A549 (cell line): ENCODE measurements at regions not wholly inside any gene's neighbourhood (a gene's known extent, or its start where the extent isn't known, plus 50 kb on each side); places are given as distances from the start of the nearest gene placed in this dataset.

Source experiments
- E2F6 ChIP-seq: IDR thresholded peaks from 2 replicates; pipeline ENCODE4 v1.6.1; 2012; ENCODE audit warnings: low read depth, borderline replicate concordance
- FOSL2 ChIP-seq, 2 experiments: fragments of 450-650 bp in 1 of 2; fragments of >200 bp in 1 of 2; sonication (Bioruptor Twin) in 1 of 2; formaldehyde crosslinking; IDR thresholded peaks; 2 replicates each; pipeline versions ENCODE4 v1.5.0 to v1.6.1; 2016 to 2020; ENCODE audit warnings: mild to moderate bottlenecking in 1 of 2, moderate library complexity in 1 of 2
- HDAC2 ChIP-seq: fragments of 200-600 bp; sonication (generic); IDR thresholded peaks from 2 replicates; pipeline ENCODE4 v1.6.1; 2016
- PHF8 ChIP-seq: fragments of 200-600 bp; sonication (generic); IDR thresholded peaks from 2 replicates; pipeline ENCODE4 v1.6.1; 2016; ENCODE audit warnings: low read depth, mild to moderate bottlenecking, antibody characterized with exemption, moderate library complexity, borderline replicate concordance
- POLR2A ChIP-seq: IDR thresholded peaks from 2 replicates; pipeline ENCODE4 v1.6.1; 2012; ENCODE audit warnings: mild to moderate bottlenecking, low read length
- RAD21 ChIP-seq, 2 experiments: fragments of >200 bp in 1 of 2; sonication (Bioruptor Twin) in 1 of 2; formaldehyde crosslinking in 1 of 2; IDR thresholded peaks in 1 of 2; conservative IDR thresholded peaks in 1 of 2; 2 replicates in 1 of 2; 3 replicates in 1 of 2; pipeline ENCODE4 v1.6.1; 2012 to 2018; ENCODE audit warnings: inconsistent platforms in 1 of 2
- TF ChIP-seq, protein P1 (sequence below): fragments of >200 bp; sonication (Bioruptor Twin); formaldehyde crosslinking; IDR thresholded peaks from 3 replicates; pipeline ENCODE4 v1.5.1; 2016
- TF ChIP-seq, protein P2 (sequence below): fragments of 150-350 bp; IDR thresholded peaks from 2 replicates; pipeline ENCODE4 v1.6.1; 2014; ENCODE audit warnings: low read depth, mild to moderate bottlenecking, low read length

- TF ChIP-seq POLR2A (no peak), PHF8 (no peak), HDAC2 (no peak), FOSL2 (IDR thresholded peaks at IDR 0.05) (no peak), FOSL2 (CRISPR knock-in tag; IDR thresholded peaks at IDR 0.05) (no peak), RAD21 (conservative IDR thresholded peaks at IDR 0.05 in 1 of 2, IDR thresholded peaks at IDR 0.05 in 1 of 2) (no peak), E2F6 (no peak)
- TF ChIP-seq, protein P1, sequence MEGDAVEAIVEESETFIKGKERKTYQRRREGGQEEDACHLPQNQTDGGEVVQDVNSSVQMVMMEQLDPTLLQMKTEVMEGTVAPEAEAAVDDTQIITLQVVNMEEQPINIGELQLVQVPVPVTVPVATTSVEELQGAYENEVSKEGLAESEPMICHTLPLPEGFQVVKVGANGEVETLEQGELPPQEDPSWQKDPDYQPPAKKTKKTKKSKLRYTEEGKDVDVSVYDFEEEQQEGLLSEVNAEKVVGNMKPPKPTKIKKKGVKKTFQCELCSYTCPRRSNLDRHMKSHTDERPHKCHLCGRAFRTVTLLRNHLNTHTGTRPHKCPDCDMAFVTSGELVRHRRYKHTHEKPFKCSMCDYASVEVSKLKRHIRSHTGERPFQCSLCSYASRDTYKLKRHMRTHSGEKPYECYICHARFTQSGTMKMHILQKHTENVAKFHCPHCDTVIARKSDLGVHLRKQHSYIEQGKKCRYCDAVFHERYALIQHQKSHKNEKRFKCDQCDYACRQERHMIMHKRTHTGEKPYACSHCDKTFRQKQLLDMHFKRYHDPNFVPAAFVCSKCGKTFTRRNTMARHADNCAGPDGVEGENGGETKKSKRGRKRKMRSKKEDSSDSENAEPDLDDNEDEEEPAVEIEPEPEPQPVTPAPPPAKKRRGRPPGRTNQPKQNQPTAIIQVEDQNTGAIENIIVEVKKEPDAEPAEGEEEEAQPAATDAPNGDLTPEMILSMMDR: no peak
- TF ChIP-seq, protein P2, sequence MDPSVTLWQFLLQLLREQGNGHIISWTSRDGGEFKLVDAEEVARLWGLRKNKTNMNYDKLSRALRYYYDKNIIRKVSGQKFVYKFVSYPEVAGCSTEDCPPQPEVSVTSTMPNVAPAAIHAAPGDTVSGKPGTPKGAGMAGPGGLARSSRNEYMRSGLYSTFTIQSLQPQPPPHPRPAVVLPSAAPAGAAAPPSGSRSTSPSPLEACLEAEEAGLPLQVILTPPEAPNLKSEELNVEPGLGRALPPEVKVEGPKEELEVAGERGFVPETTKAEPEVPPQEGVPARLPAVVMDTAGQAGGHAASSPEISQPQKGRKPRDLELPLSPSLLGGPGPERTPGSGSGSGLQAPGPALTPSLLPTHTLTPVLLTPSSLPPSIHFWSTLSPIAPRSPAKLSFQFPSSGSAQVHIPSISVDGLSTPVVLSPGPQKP: no peak
These were observed 290.0 kb downstream of the IL15 start for GRCh38 chr4:141926406-141926805.
